ENCODE measurements at regions not wholly inside any gene's neighbourhood (a gene's known extent, or its start where the extent isn't known, plus 50 kb on each side); places are given as distances from the start of the nearest gene placed in this dataset.
A peak's percentile ranks its signal among the peaks of the same experiment; 100 is the strongest.

DNA sequence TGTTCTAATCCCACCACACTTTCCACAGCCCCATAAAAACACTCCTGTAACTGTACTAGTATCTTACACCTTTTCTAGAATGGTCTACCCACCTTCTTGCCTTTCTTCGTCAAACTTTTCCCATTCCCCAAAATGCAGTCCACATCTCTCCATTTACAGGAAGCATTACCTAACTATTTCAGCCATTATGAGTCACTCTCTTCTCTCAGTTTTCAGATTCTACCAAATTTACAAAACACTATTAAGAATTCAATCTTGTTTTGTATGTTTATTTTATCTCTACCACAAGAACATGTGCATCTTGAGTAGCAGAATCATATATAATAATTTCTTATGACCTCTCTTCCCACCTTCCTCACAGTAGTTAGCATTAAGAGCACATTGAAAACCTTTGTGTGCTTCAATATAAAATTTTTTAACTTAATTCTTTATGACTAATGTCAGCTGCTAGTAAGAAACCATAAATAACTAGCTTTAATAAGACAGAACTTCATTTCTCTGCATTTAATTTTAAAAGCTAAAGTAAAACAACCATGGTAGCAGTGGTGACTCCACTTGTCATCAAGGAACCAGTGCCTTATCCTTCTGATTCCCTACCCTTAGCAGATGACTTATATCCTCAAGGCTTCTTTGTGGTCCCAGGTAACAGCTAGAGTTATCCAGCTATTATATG, 56.6 kb upstream of the MAP2 start:
- ATAC-seq, result no peak
- intact Hi-C loops (cut with DNase I), result no loop called here
- TF ChIP-seq CTCF (IDR thresholded peaks at IDR 0.05), result no peak
- Histone ChIP-seq H3K36me3 (no peaks in the 10 kb centered on the region), H3K27me3 (ENCODE audit: low read depth) (no peaks in the 10 kb centered on the region), H3K27ac (no peak overlapping the region), H3K9me3 (no peaks in the 10 kb centered on the region), H3K4me3 (no peak overlapping the region), H3K4me1 (no peaks in the 10 kb centered on the region)
- no peak for DNase-seq

- DNase-seq (no peak), ATAC-seq (peak in 1 of 2 donors; percentile 52)
- no peak overlapping the region for H3K27ac ChIP-seq
- no peaks in the 10 kb centered on the region for H3K36me3 ChIP-seq
- H3K4me3 ChIP-seq, result no peak overlapping the region
- intact Hi-C loops (cut with DNase I), result no loop called here
- H3K4me1 ChIP-seq, result no peaks in the 10 kb centered on the region
- TF ChIP-seq CTCF (IDR thresholded peaks at IDR 0.05), result no peak
- H3K9me3 ChIP-seq, result no peaks in the 10 kb centered on the region
- H3K27me3 ChIP-seq (ENCODE audit: low read depth), result no peaks in the 10 kb centered on the region
These were observed 55.4 kb upstream of the MAP2 start for GRCh38 chr2:209368406-209368805.

DNA sequence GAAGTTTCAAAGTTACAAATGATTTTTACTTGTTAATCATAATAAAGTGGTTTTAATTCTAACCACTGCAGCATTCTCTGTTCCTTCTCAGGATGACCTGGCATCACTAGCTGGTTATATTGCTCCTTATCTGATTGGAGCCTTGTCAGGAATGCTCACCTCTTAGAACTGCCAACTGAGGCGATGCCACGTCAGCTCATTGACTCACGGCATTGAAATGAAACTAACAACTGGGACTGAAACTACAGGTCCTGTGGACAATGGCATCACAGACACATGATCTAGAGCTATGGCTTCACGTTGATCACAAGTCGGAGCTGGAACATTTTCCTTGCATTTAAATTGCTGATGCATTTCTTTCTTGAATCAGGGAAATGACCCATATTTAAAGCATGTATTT, 54.9 kb upstream of the MAP2 start:
- no peaks in the 10 kb centered on the region for H3K36me3 ChIP-seq
- H3K27me3 ChIP-seq (ENCODE audit: low read depth), result no peaks in the 10 kb centered on the region
- no peaks in the 10 kb centered on the region for H3K4me1 ChIP-seq
- TF ChIP-seq CTCF (IDR thresholded peaks at IDR 0.05), result no peak
- DNase-seq (peak; percentile 72), ATAC-seq (peak; percentile 95 to 99)
- no peak overlapping the region for H3K4me3 ChIP-seq
- intact Hi-C loops (cut with DNase I), result no loop called here
- H3K9me3 ChIP-seq, result no peaks in the 10 kb centered on the region
- no peak overlapping the region for H3K27ac ChIP-seq

- Histone ChIP-seq H3K9me3 (peaks cover 3% of the 10 kb centered on the region), H3K27ac (no peak overlapping the region), H3K27me3 (ENCODE audit: low read depth) (no peaks in the 10 kb centered on the region), H3K4me3 (no peak overlapping the region), H3K36me3 (no peaks in the 10 kb centered on the region), H3K4me1 (no peaks in the 10 kb centered on the region)
- intact Hi-C loops (cut with DNase I), result no loop called here
- DNase-seq, result no peak
- TF ChIP-seq CTCF (IDR thresholded peaks at IDR 0.05), result no peak
- no peak for ATAC-seq
These were observed 54.2 kb upstream of the MAP2 start for GRCh38 chr2:209369656-209370055.

DNA sequence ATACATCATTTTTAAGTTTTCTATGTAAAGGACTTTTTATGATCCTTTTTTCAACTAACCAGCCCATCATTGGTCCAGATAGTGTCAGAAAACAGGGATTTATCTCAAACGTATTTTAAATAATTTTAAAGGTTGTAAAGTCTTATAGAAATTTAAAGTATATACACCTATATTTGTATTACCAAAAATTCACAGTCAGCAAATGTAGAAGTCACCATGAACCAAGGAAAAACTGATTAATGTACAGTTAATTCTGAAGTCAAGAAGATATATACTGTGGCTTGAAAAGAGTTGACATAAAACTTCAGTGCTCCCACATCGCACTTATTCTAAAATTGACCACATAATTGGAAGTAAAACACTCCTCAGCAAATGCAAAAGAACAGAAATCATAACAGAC, 52.4 kb upstream of the MAP2 start:
- intact Hi-C loops (cut with DNase I), result no loop called here
- no peak for TF ChIP-seq CTCF (IDR thresholded peaks at IDR 0.05)
- no peaks in the 10 kb centered on the region for H3K36me3 ChIP-seq
- peaks cover 14% of the 10 kb centered on the region for H3K9me3 ChIP-seq
- no peaks in the 10 kb centered on the region for H3K27me3 ChIP-seq (ENCODE audit: low read depth)
- no peak overlapping the region for H3K27ac ChIP-seq
- H3K4me1 ChIP-seq, result no peaks in the 10 kb centered on the region
- no peak for DNase-seq
- ATAC-seq, result no peak
- no peak overlapping the region for H3K4me3 ChIP-seq
